GM21423 (cell line): ENCODE measurements at regions not wholly inside any gene's neighbourhood (a gene's known extent, or its start where the extent isn't known, plus 50 kb on each side); places are given as distances from the start of the nearest gene placed in this dataset.
"Not testable (repeated sequence)": the region's sequence is repeated elsewhere in the genome, so short reads cannot be mapped to it uniquely, and the experiment has no call there.

Source experiments
- ATAC-seq: cut with Tn5 transposase; IDR thresholded peaks from one replicate; pipeline ENCODE4 v1.9.1; 2021; ENCODE audit warnings: mild to moderate bottlenecking, moderate library complexity; ENCODE audit not compliant: unreplicated experiment

- no peak for ATAC-seq
Measured at GRCh38 chr18:79579807-79580497, 99.7 kb upstream of the CTDP1 start.

DNA sequence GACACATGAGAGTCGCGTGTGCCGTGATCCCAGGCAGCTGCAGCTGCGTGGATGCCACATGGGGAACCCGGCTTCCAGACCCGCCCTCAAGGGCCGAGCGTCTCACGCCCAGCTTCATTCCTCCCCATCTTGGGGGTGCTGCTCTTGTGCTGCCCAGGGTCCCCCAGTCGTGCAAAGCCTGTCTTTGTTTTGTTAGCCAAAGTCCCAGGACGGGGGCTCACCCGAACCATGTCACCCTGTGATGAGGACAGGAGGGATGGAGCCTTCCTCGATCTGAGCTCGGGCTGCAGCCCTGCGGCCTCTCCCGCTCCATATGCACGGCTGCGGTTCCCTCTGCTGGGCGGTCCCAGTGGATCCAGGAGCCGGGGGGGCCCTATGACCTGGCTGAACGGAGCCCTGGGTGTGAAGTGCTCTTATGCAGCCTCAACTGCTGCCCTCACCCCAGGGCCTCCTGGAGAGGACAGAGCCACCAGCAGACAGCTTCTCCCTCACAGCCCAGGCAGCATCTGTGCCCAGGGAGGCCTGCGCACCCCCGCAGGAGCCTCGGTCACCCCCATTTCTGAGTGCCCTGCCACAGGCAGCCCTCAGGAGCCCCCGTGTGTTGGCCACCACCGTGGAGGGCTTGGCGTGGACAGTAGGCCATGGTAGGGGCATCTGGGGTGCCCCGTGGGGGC lies 99.0 kb upstream of the CTDP1 start:
- no peak for ATAC-seq

- ATAC-seq, result no peak
Measured at GRCh38 chr18:79581406-79581805, 98.2 kb upstream of the CTDP1 start.

DNA sequence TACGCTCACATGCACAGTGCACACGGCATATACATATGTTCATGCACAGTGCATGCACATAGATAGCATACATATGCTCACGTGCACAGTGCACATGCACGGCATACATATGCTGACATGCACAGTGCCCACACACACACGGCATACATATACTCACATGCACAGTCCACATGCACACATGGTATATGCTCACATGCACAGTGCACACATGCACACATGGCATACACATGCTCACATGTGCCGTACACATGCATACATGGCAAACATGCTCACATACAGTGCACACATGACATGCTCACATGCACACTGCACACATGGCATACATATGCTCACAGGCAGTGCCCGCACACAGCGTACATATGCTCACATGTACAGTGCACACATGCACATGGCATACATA lies 97.7 kb upstream of the CTDP1 start:
- no peak for ATAC-seq

DNA sequence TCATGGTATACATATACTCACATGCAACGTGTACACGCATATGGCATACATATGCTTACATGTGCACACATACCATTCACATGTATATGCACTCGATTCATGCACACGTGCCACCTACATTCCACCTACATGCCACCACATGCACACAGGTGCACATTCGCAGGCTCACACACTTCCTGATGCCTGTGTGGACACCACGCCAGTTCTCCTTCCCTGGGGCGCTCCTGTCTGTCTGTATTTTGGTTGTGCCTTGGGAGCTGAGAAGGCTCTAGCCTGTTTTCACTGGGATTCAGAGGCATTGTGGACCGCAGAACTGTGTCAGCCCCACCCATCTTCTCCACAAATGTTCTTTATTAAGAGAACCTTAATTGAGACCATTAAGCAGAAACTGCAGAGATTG lies 96.6 kb upstream of the CTDP1 start:
- ATAC-seq, result no peak

- ATAC-seq, result no peak
Measured at GRCh38 chr18:79583426-79583825, 96.2 kb upstream of the CTDP1 start.

DNA sequence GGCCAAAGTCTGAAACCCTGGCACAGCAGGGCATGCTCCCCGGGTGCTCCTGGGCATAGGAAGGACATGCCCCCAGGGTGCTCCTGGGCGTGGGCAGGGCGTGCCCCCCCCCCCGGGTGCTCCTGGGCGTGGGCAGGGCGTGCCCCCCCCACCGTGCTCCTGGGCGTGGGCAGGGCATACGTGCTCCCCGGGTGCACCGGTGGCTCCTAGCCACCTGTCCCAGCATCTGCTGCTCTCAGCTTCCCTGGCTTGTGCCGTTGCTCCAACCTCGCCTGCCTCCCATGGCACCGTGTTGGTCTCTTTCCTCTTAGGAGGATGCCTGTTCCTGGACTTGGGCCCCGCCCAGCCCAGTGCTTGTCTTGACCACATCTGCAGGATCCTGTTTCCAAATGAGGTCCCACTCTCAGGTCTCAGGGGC lies 95.6 kb upstream of the CTDP1 start:
- no peak for ATAC-seq

- no peak for ATAC-seq
Measured at GRCh38 chr18:79584491-79585394, 94.9 kb upstream of the CTDP1 start.

DNA sequence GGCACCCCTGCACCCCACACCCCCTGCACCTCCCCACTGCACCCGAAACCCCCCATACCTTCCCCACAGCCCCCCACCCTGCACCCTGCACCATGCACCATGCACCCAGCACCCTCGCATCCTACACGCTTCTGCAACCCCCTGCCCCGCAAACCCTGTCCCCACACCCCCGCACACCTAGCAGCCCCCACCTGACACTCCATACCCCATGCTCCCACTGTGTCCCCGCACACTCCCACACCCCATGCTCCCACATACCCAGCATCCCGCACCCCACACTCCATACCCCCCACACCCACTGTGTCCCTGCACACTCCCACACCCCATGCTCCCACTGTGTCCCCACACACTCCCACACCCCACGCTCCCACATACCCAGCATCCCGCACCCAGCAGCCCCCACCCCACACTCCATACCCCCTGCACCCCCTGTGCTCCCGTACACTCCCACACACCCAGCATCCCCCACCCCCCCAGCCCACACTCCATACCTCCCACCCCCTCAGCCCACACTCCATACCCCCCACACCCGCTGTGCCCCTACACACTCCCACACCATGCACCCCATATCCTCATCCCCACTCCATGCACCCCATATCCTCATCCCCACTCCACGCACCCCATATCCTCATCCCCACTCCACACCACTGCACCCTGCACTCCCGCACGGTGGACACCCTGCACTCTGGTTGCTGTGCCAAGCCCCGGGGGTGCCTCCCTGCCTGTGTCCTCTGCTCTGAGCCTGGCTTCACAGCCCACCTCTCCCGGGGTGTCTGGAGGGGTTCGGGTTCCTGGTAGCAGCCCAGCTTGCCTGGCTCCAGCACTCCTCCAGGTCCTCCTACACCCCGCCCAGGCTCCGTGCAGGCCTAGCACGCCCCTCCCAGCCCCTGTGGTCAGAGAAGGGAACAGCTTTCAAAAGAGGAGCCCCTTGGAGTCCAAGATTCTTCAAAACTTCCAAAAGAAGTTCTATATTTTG lies 93.9 kb upstream of the CTDP1 start:
- no peak for ATAC-seq

DNA sequence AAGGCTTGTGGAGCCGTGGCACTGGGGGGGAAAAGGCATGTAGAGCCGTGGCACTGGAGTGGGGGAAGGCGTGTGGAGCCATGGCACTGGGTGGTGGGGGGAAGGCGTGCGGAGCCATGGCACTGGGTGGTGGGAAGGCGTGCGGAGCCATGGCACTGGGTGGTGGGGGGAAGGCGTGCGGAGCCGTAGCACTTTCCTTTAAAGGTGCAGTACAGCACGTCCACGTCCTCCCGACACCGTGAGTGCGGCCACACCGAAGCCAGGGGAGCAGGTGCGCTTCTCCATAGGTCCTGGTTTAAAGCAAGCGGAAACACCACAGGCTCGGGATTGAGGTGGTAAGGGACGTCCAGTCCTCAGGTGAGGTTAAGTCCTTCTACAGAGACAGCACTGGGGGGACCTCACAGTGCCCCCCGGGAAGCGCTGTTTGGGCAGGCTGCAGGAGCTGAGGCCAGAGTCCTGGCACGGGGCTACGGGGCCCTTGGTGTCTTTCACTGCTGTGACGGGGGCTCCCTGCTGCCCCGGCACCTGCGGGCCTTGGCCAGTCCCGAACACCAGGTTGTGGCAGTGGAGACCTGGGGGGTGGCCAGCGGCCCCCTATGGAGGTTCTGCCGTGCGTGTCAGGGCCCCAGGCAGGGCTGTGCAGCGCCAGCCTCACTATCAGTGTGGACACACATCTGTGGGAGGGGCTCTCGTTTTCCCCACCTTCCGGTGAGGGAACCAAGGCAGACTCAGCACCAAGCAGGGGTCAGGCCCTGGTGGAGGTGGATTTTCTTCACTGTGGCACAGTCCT lies 93.0 kb upstream of the CTDP1 start:
- ATAC-seq, result no peak

DNA sequence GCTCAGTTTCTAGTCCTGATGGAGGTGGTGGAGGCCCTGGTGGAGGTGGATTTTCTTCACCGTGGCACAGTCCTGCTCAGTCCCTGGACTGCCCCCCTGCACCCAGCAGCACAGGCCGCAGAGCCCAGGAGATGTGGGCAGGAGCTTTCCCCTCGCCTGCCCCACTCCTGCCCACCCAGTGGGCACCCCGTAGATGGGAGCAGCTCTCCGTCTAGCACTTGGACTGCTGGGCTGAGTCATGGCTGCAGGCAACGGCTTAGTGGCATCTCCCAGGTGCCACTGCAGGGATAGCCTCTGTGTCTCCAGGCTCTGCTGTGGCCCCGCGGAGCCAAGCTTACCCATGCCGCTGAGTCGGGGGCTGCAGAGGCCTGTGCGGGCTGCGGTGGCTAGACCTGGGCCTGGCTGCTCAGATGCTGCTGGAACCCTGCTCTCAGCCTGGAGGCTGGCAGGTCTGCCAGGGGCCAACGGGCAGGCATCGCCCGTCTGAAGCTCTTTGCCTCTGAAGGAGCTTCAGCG lies 92.3 kb upstream of the CTDP1 start:
- no peak for ATAC-seq

GRCh38 chr18:79587779-79588635 lies 91.6 kb upstream of the CTDP1 start:
- no peak for ATAC-seq

DNA sequence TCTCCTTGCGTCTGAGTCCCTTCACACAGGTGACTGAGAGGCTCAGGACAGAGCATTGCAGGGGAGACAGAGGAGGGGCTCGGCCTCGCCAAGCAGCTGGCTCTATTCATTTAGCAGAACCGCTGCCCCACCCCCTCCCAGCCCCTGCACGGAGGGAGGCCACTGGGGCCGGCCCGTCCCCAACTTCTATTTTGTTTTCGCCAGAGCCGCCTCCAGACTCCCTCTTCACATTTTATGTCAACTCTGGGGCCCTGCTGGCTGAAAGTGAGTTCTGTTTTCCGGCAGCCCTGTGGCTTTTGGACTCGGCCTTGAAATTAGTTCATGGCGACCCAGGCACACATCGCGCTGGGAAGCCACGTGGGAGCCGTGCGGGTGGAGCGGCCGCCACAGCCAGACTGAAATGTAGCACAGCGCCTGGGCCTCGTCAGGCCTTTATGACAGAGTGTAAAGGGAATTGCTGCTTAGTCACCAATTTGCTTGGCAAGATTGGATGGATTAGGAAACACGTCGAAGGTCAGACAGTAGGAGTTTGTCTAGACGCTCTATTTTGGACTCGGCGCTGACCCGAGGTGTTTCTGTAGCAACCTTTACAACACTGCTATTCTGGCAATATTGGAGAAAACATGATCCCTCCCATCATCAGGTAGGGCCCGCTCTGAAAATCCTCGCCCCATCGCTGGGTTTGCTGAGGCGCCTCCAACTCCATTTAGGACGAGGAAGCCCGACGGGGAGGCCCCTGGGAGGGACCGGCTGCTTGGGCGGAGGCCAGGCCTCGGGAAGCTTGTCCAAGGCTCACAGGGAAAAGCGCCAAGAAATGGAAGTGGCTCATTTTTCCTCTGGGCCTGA lies 90.7 kb upstream of the CTDP1 start:
- ATAC-seq, result no peak

DNA sequence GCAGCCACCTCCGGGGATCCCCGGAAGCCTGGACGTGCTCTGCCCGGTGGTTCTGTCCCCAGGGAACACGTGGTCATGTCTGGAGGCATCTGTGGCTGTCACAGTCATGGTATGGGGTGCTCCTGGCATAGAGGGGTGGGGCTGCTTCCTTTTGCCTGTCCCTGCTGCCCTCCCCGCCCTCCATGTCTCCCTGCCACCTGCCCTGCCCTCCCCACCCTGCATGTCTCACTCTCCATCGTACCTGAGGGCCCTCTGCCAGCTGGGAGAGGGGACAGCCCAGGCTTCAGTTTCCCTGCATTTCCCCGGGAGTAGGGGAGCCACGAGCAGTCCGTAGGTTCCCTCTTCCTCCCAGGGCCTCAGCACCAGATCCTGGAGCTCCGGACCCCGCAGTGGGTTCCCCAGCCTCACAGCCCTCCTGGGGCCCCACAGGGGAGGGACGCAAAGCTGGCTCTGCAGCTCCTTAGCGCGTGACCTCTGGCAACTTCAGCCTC lies 90.0 kb upstream of the CTDP1 start:
- ATAC-seq, result no peak

- no peak for ATAC-seq
Measured at GRCh38 chr18:79590191-79591031, 89.2 kb upstream of the CTDP1 start.

DNA sequence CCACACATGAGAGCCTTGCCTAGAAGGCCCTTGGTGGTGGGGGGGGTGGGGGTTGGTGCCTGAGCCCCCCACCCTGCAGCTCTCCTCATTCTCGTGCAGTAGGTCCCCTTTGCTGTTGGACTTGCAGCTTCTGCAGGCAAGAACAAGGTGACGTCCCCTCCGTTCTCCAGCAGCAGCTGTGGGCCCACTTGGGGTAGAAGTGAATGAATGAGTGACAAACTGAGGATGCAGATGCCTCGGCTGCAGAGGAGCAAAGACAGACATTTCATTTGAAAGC lies 88.6 kb upstream of the CTDP1 start:
- no peak for ATAC-seq

GRCh38 chr18:79592684-79593083 lies 86.9 kb upstream of the CTDP1 start:
- not testable (repeated sequence) for ATAC-seq
